HEK293 (cell line): ENCODE measurements at regions not wholly inside any gene's neighbourhood (a gene's known extent, or its start where the extent isn't known, plus 50 kb on each side); places are given as distances from the start of the nearest gene placed in this dataset.
"Not testable (repeated sequence)": the region's sequence is repeated elsewhere in the genome, so short reads cannot be mapped to it uniquely, and the experiment has no call there.

Experiments used
- EGR2 ChIP-seq: fragments of 450-650 bp; formaldehyde crosslinking; IDR thresholded peaks from 2 replicates; pipeline ENCODE4 v1.5.1; 2016; ENCODE audit warnings: low read depth, missing biosample characterization, missing genetic modification characterization
- GLIS1 ChIP-seq: fragments of 450-650 bp; formaldehyde crosslinking; IDR thresholded peaks from 2 replicates; pipeline ENCODE4 v1.5.1; 2016; ENCODE audit warnings: missing biosample characterization, missing genetic modification characterization
- ZNF184 ChIP-seq: fragments of 450-650 bp; IDR thresholded peaks from 2 replicates; pipeline ENCODE4 v1.5.1; 2018; ENCODE audit warnings: missing biosample characterization, mild to moderate bottlenecking, missing genetic modification characterization
- ZNF521 ChIP-seq: fragments of 450-650 bp; formaldehyde crosslinking; IDR thresholded peaks from 2 replicates; pipeline ENCODE4 v1.5.1; 2017; ENCODE audit warnings: missing biosample characterization, mild to moderate bottlenecking, missing genetic modification characterization
- TF ChIP-seq, protein P1 (sequence below): fragments of 450-650 bp; formaldehyde crosslinking; IDR thresholded peaks from 2 replicates; pipeline ENCODE4 v1.5.1; 2016; ENCODE audit warnings: missing biosample characterization, missing genetic modification characterization
- TF ChIP-seq, protein P2 (sequence below): fragments of 450-650 bp; formaldehyde crosslinking; IDR thresholded peaks from 2 replicates; pipeline ENCODE4 v1.5.1; 2016; ENCODE audit warnings: missing biosample characterization, missing genetic modification characterization

DNA sequence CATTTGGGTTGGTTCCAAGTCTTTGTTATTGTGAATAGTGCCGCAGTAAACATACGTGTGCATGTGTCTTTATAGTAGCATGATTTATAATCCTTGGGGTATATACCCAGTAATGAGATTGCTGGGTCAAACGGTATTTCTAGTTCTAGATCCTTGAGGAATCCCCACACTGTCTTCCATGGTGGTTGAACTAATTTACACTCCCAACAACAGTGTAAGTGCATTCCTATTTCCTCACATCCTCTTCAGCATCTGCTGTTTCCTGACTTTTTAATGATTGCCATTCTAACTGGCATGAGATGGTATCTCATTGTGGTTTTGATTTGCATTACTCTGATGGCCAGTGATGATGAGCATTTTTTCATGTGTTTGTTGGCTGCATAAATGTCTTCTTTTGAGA lies 580.3 kb upstream of the CLINT1 start:
- TF ChIP-seq, protein P1, sequence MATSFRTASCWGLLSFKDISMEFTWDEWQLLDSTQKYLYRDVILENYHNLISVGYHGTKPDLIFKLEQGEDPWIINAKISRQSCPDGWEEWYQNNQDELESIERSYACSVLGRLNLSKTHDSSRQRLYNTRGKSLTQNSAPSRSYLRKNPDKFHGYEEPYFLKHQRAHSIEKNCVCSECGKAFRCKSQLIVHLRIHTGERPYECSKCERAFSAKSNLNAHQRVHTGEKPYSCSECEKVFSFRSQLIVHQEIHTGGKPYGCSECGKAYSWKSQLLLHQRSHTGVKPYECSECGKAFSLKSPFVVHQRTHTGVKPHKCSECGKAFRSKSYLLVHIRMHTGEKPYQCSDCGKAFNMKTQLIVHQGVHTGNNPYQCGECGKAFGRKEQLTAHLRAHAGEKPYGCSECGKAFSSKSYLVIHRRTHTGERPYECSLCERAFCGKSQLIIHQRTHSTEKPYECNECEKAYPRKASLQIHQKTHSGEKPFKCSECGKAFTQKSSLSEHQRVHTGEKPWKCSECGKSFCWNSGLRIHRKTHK (tag by site-specific recombination) = not testable (repeated sequence)
- TF ChIP-seq, protein P2, sequence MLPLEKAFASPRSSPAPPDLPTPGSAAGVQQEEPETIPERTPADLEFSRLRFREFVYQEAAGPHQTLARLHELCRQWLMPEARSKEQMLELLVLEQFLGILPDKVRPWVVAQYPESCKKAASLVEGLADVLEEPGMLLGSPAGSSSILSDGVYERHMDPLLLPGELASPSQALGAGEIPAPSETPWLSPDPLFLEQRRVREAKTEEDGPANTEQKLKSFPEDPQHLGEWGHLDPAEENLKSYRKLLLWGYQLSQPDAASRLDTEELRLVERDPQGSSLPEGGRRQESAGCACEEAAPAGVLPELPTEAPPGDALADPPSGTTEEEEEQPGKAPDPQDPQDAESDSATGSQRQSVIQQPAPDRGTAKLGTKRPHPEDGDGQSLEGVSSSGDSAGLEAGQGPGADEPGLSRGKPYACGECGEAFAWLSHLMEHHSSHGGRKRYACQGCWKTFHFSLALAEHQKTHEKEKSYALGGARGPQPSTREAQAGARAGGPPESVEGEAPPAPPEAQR (tag by site-specific recombination) = not testable (repeated sequence)
- not testable (repeated sequence) for TF ChIP-seq ZNF521, EGR2, ZNF184, GLIS1 (tag by site-specific recombination)
